Loucy (cell line): ENCODE measurements at regions not wholly inside any gene's neighbourhood (a gene's known extent, or its start where the extent isn't known, plus 50 kb on each side); places are given as distances from the start of the nearest gene placed in this dataset.

Source experiments
- EZH2phosphoT487 ChIP-seq: fragments of 200-600 bp; IDR thresholded peaks from 2 replicates; pipeline ENCODE4 v1.6.1; 2018; ENCODE audit warnings: antibody characterized with exemption, mild to moderate bottlenecking, moderate library complexity, borderline replicate concordance
- TF ChIP-seq, protein P1 (sequence below): fragments of 200-600 bp; sonication (generic); conservative IDR thresholded peaks from 2 replicates; pipeline ENCODE4 v1.5.1; 2014; ENCODE audit warnings: mild to moderate bottlenecking, antibody characterized with exemption, low read length

DNA sequence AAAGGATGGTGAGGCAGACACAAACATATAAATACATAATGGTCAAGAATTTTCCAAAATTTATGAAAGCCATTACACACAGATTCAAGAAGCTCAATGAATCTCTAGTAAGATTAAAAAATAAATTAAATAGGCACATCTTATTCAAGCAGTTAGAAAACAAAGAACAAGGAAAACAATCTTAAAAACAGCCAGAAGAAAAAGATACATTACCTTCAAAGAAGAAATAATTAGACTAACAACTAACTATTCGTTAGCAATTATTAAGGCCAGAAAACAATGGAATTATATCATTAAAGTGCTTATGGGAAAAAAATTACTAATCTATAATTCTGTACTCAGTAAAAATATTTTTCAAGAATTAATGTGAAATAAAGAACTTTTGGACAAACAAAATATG, 593.1 kb downstream of the EBF1 start:
- TF ChIP-seq, protein P1, sequence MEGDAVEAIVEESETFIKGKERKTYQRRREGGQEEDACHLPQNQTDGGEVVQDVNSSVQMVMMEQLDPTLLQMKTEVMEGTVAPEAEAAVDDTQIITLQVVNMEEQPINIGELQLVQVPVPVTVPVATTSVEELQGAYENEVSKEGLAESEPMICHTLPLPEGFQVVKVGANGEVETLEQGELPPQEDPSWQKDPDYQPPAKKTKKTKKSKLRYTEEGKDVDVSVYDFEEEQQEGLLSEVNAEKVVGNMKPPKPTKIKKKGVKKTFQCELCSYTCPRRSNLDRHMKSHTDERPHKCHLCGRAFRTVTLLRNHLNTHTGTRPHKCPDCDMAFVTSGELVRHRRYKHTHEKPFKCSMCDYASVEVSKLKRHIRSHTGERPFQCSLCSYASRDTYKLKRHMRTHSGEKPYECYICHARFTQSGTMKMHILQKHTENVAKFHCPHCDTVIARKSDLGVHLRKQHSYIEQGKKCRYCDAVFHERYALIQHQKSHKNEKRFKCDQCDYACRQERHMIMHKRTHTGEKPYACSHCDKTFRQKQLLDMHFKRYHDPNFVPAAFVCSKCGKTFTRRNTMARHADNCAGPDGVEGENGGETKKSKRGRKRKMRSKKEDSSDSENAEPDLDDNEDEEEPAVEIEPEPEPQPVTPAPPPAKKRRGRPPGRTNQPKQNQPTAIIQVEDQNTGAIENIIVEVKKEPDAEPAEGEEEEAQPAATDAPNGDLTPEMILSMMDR, result no peak
- no peak for TF ChIP-seq EZH2phosphoT487
